ENCODE measurements at regions not wholly inside any gene's neighbourhood (a gene's known extent, or its start where the extent isn't known, plus 50 kb on each side); places are given as distances from the start of the nearest gene placed in this dataset.
"Not testable (repeated sequence)": the region's sequence is repeated elsewhere in the genome, so short reads cannot be mapped to it uniquely, and the experiment has no call there.

- not testable (repeated sequence) for DNase-seq (ENCODE audit: low spot score)
Measured at GRCh38 chr7:36065563-36066342, 87.3 kb upstream of the EEPD1 start.

DNA sequence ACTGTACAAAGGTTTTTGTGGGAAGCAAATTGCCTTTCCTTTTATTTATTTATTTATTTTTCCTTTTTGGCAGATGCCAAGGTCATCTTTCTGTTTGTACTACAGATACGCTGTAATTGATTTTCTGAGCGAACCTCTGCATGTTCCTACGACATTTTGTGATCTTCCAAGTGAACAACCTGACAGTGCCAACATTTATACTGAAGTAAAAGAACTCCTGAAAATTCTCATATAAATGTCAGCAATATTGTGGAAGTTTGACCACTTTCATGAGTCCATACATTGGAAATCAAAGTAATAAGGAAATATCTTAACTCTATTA is 86.8 kb upstream of the EEPD1 start:
- no peak for DNase-seq (ENCODE audit: low spot score)

- no peak for DNase-seq (ENCODE audit: low spot score)
Measured at GRCh38 chr7:36070230-36070629, 82.8 kb upstream of the EEPD1 start.

DNA sequence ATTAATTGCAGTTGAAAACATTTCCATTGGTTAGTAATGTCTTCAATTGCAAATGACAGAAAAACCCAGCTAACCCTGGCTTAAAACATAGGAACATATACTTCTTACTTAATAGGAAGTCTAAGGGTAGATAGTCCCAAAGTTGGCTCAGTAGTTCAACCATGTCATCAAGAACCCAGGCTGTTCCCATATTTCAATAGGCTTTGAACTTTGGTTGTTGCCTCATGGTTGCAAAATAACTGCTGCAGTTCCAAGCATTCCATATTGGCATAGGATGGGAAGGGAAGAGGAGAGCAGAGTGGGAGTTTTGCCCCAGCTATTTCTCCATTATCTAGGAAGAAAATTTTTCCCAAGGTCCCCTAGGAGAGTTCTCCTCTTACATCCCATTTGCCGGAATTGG is 81.4 kb upstream of the EEPD1 start:
- DNase-seq (ENCODE audit: low spot score) = no peak

GRCh38 chr7:36072620-36073019 is 80.4 kb upstream of the EEPD1 start:
- DNase-seq (ENCODE audit: low spot score) = no peak

- DNase-seq (ENCODE audit: low spot score) = peak; percentile 9
Measured at GRCh38 chr7:36075561-36075960, 77.5 kb upstream of the EEPD1 start.

DNA sequence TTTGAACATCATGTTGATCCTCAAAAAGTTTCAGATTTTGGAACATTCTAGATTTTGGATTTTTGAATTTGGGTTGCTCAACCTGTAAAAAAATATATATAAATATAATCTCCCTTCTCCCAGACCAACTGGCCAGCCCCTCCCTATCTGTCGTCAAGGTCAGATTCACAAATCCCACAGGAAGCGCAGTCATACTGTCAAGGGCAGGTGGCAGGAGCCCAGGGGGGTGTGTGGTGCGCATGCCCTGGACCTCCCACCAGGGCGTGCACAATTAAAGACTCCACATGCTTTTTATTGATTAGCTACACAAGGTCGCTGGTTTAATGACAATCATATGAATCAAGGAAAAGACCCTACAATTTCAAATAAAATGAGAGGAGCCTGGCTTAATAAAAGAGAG is 77.0 kb upstream of the EEPD1 start:
- no peak for DNase-seq (ENCODE audit: low spot score)

GRCh38 chr7:36078816-36079360 is 74.2 kb upstream of the EEPD1 start:
- DNase-seq (ENCODE audit: low spot score) = no peak

DNA sequence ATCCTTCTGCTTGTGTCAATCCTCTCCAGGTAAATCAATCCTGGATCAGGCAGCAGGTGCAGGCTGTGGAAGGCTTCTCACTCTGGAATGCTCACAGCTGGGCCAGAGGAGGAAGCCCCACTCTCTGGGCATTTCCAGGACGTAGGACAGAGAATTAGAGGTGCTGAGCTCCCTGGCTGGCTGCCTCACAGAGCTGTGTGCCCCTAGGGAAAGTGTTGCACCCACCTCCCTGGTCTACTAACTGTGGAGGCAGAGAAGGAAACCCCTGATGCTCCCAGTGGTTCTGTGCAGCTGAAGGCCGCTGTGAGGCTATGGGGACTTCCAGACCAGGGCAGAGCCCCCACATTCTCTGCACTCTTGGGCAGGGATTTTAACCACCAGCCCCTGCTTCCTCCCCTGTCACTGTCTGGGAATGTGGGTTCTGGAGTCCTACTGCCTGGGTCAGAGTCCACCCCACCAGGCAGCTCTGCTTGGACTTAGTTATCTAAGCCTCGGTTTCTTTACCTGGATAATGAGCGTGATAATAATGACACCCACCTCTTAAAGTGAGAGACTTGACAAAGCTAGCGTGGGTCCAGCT is 73.5 kb upstream of the EEPD1 start:
- no peak for DNase-seq (ENCODE audit: low spot score)

DNA sequence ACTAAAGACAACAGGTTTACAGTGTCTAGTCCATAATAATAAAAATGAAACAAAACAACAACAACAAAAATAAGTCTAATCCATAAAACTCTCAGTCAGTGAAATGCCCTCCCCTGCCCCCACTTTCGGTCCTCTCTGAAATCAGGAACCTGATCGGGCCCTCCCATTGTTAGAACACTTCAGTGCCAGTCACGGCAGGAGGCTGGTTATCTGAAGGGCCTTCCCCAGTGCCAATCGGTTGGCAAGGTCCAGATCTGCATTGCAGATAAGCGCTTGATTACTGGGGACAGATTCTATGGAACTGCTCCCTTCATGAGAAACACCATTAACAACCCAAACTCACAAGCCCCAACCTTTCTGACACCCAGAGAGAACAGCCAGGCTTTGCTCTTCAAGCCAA is 72.2 kb upstream of the EEPD1 start:
- DNase-seq (ENCODE audit: low spot score) = no peak

DNA sequence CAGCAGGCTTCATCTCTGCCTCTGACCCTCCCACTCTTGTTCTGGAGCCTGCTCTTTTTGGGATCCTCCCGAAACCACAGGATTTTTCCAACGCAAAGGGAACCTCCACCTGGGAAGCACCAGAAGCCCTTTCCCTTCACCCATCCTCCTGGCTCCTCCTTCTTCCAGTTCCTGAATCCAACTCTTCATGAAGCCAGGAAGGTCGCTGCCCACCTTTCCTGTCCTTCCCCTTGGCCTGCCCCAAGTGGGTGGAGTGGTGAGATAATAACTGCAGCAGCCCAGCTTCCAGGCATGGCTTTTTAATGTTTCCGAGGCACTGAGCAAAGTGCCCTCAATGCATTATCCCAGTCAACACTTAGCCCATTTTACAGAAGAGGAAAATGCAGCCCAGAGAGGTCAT is 70.8 kb upstream of the EEPD1 start:
- DNase-seq (ENCODE audit: low spot score) = no peak

DNA sequence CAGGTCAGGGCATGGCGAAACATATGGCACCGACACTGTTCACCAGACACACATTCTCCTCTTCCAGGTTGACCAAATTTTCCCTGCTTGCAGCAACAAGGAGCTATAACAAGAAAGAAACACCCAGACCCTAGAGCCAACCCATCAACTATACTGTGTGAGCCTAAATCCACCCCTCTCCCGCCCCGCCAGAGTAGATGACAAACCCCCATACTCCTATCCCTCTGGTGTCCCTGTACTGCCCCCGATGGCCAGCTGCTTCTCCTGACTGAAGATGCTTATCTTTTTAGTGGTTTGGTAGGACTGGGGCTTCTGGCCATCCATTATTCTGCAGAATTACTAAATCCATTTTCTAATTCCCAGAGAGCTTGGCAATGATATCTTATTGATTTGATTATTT is 70.1 kb upstream of the EEPD1 start:
- no peak for DNase-seq (ENCODE audit: low spot score)

GRCh38 chr7:36083626-36084380 is 69.3 kb upstream of the EEPD1 start:
- no peak for DNase-seq (ENCODE audit: low spot score)

- peak; percentile 41 for DNase-seq (ENCODE audit: low spot score)
Measured at GRCh38 chr7:36084485-36085091, 68.5 kb upstream of the EEPD1 start.

DNA sequence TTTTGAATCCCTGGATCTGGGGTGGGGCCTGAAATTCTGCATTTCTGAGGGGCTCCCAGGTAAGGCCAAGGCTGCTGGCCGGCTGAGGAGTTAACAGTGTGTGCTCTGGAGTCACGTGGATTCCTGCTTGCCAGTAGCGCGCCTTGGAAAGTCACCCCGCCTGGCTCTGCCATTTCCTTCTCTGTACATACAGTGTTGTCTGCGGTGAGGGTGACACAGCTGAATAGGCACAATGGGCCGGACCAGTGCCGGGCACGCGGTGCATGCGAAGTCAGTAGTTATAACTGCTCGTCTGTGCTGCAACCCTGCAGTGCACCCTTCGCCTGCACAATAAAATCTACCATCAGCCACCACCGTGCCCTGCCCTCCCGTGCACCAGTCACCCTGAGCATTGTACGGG is 68.0 kb upstream of the EEPD1 start:
- DNase-seq (ENCODE audit: low spot score) = no peak

DNA sequence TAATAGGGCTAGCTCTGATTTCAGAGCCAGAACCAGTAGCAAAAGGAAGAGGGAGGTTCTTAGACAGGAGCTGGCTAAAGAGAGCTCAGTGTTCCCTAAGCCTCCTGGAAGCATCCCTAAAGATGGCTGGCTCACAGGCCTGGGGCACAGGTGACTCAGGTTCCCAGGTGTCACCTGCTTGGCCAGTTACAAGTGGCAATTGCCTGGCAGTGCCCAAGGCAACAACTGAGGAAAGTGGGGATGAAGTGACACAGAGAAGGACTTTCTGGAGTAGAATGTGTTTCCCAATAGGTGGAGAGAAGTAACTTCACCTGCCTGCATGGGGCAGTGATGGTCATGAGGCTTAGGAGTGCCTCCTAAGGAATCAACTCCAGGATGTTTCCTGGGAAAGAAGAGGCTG is 66.5 kb upstream of the EEPD1 start:
- DNase-seq (ENCODE audit: low spot score) = no peak

DNA sequence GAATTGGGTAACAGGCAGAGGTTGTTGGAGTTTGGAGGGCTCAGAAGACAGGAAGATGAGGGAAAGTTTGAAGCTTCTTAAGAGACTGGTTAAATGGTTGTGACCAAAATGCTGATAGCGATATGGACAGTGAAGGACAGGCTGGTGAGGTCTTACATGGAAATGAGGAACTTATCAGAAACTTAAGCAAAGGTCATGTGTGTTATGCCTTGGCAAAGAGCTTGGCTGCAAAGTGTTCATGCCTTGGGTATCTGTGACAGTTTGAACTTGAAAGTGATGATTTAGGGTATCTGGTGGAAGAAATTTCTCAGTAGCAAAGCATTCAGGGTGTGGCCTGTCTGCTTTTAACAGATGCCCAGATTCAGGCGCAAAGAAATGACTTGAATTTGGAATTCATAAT is 64.5 kb upstream of the EEPD1 start:
- peak; percentile 59 for DNase-seq (ENCODE audit: low spot score)

- DNase-seq (ENCODE audit: low spot score) = peak; percentile 78
Measured at GRCh38 chr7:36088966-36089365, 64.1 kb upstream of the EEPD1 start.

- no peak for DNase-seq (ENCODE audit: low spot score)
Measured at GRCh38 chr7:36090976-36091873, 61.8 kb upstream of the EEPD1 start.

DNA sequence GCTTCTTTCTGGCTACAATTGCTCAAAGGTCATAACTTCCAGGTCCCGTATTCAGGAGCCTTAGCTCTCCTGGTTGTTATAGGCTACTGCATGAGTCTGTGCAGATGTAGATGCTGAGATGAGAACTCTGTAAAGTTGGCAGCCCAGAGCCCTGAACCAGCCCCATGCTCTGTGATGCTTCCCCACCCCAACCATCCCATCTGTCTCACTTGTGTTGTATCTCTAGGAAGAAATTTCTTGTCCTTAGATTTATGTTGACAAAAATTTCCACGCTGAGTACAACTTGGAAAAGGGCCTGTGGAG is 61.2 kb upstream of the EEPD1 start:
- no peak for DNase-seq (ENCODE audit: low spot score)

- no peak for DNase-seq (ENCODE audit: low spot score)
Measured at GRCh38 chr7:36092221-36092771, 60.8 kb upstream of the EEPD1 start.
